ENCODE measurements at regions not wholly inside any gene's neighbourhood (a gene's known extent, or its start where the extent isn't known, plus 50 kb on each side); places are given as distances from the start of the nearest gene placed in this dataset.

DNA sequence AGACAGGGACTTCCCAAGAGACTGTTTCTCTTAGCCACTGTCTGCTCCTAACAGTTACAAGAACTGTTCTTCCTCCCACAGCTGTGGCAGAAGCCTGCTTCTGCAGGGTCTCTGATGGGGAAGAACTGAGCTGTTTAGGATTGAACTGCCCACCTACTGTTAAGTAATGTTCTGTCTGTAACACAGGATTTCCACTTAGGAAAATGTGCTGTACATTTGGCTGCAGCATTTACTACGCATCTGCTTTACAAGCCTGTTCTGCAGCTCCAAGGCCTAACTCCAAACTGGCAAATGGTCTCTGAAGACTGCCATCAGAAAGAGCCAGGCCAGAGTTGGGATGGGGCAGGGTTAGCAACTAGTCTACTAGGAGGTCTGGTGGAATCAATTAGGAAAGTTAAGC lies 87.8 kb upstream of the UPP2 start:
- DNase-seq, result no peak
- Histone ChIP-seq H3K4me3 (ENCODE audit: low read depth, low read length) (no peak overlapping the region), H3K4me1 (no peaks in the 10 kb centered on the region), H3K27me3 (no peaks in the 10 kb centered on the region), H3K9me3 (no peaks in the 10 kb centered on the region), H3K36me3 (no peaks in the 10 kb centered on the region)
- TF ChIP-seq, protein P1, sequence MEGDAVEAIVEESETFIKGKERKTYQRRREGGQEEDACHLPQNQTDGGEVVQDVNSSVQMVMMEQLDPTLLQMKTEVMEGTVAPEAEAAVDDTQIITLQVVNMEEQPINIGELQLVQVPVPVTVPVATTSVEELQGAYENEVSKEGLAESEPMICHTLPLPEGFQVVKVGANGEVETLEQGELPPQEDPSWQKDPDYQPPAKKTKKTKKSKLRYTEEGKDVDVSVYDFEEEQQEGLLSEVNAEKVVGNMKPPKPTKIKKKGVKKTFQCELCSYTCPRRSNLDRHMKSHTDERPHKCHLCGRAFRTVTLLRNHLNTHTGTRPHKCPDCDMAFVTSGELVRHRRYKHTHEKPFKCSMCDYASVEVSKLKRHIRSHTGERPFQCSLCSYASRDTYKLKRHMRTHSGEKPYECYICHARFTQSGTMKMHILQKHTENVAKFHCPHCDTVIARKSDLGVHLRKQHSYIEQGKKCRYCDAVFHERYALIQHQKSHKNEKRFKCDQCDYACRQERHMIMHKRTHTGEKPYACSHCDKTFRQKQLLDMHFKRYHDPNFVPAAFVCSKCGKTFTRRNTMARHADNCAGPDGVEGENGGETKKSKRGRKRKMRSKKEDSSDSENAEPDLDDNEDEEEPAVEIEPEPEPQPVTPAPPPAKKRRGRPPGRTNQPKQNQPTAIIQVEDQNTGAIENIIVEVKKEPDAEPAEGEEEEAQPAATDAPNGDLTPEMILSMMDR (IDR thresholded peaks at IDR 0.05; ENCODE audit: low read depth, low read length), result no peak

DNA sequence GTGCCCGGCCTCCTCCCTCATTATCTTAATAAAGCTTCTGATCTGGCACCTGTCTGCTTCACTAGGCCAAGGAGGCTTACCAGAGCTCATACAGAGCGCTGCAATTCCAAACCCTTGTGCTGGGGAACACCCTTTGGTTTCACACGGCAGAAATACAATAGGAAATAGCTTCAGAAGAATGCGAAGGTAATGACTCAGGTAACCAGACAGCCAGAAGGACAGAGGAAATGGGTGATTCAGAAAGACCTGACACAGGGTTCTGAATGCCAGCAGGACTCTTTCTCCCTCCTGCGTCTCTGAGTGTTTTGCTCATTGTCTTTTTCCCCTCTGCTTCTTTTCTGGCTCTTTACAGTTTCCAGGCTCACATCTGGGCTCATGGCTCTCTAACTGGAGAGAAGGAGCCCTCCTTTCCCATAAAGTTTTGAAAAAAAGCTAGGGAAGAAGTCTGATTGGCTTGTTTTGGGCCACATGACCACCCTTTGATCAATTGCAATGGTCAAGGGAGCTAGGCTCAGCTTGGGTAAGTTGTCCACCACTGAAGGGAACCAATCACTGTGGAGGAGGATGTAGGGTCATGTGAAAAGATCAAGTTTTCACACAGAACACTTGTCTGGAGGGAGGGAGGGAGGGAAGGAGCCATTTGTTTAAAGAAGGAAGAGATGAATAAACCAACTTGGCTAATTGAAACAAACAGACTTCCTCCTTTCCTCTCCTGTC lies 90.5 kb upstream of the UPP2 start:
- DNase-seq, result no peak
- TF ChIP-seq, protein P1 (IDR thresholded peaks at IDR 0.05; ENCODE audit: low read depth, low read length), result no peak
- no peak overlapping the region for H3K4me3 ChIP-seq (ENCODE audit: low read depth, low read length)
- no peaks in the 10 kb centered on the region for H3K27me3 ChIP-seq
- no peaks in the 10 kb centered on the region for H3K4me1 ChIP-seq
- H3K36me3 ChIP-seq, result no peaks in the 10 kb centered on the region
- H3K9me3 ChIP-seq, result no peaks in the 10 kb centered on the region

DNA sequence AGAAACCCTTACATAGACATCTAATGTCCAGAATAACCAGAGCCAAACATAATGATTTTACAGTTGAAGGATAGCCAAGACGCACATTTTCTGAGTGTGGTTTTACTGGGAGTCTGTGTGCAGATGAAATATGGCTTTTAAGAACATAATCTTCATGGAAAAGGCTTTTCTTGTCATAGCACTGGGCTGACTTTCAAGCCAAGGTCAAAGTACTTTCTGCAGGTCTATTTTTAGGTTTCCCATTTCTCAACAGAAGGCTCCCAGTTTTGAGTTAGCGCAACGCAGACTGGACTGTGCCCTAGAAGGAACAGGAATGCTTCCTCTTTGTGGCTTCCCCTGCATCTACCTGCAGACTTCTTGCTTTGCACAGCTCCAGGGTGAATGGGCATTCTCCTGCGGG lies 92.3 kb upstream of the UPP2 start:
- no peaks in the 10 kb centered on the region; the same call in 1 of the 2 replicates for H3K4me1 ChIP-seq
- no peaks in the 10 kb centered on the region for H3K9me3 ChIP-seq
- H3K27me3 ChIP-seq, result no peaks in the 10 kb centered on the region
- TF ChIP-seq, protein P1 (IDR thresholded peaks at IDR 0.05; ENCODE audit: low read depth, low read length), result no peak
- H3K36me3 ChIP-seq, result no peaks in the 10 kb centered on the region
- DNase-seq, result no peak
- no peak overlapping the region for H3K4me3 ChIP-seq (ENCODE audit: low read depth, low read length)

DNA sequence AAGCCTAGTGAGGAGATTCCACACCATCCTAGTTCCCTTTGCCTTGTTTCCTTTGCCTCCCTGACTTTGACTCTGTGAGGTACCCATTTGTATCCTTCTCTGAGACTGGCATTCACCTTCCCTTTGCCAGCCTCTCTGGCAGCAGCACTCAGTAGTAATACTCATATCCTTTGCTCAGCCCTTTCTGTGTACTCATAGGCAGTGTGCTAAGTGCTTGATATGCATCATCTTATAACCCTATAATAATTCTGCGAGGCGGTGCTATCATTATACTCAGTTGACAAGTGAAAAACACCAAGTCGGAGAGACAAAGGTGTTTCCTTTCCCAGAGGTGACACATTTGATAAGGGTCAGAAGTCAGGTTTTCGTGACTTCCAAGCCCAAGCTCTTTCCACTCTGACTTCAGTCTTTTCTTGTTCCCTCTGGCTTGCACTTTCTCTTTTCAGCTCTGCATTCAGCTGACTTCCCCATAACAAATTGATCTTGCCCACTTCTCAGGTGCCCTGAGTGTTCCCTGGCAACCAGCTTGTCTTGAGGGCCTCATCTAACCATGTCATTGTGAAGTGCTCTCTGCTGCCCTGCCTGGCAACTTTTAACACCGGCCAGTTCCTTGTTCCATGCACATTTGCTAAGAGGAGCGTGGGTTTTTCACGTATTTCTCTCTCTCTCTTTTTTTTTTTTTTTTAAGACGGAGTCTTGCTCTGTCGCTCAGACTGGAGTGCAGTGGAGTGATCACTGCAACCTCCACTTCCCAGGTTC lies 94.5 kb upstream of the UPP2 start:
- TF ChIP-seq, protein P1 (IDR thresholded peaks at IDR 0.05; ENCODE audit: low read depth, low read length), result no peak
- H3K36me3 ChIP-seq, result no peaks in the 10 kb centered on the region
- no peaks in the 10 kb centered on the region for H3K9me3 ChIP-seq
- no peak for DNase-seq
- no peaks in the 10 kb centered on the region; the same call in 1 of the 2 replicates for H3K4me1 ChIP-seq
- no peak overlapping the region for H3K4me3 ChIP-seq (ENCODE audit: low read depth, low read length)
- H3K27me3 ChIP-seq, result no peaks in the 10 kb centered on the region

DNA sequence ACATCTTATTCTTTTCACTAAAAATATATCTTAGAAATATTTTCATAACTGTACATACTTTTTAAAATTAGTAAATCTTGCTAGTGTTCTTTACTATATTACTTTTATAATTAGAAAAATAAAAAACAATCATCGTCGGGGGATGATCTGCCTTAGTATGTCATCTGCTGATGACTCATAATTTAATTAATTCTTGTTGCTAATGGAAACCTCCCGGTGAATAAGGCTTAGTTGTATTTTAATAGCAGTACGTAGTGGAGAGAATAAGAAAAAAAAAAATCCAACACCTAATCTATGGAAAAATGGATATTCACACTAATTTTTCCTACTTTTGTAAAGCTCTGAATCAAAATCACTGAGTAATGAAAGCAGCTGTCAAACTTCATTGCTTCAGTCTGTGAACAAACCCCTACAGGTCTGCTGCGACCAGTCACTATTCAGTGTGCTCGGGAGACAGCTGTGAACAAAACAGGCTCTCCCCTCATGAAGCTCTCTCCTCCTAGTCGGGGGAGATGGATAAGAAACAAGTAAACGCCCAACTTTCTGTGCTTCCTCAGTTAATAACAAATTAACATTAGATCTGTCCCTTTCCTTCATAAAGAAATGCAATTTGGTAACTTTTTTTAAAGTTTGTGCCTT lies 97.4 kb upstream of the UPP2 start:
- Histone ChIP-seq H3K4me1 (no peaks in the 10 kb centered on the region; the same call in 1 of the 2 replicates), H3K4me3 (ENCODE audit: low read depth, low read length) (peak overlapping the region; percentile 39), H3K27me3 (no peaks in the 10 kb centered on the region), H3K36me3 (no peaks in the 10 kb centered on the region), H3K9me3 (no peaks in the 10 kb centered on the region)
- TF ChIP-seq, protein P1 (IDR thresholded peaks at IDR 0.05; ENCODE audit: low read depth, low read length), result no peak
- peak; percentile 25 for DNase-seq

All from BE2C (cell line).